PC-3 (cell line): ENCODE measurements at regions not wholly inside any gene's neighbourhood (a gene's known extent, or its start where the extent isn't known, plus 50 kb on each side); places are given as distances from the start of the nearest gene placed in this dataset.
A peak's percentile ranks its signal among the peaks of the same experiment; 100 is the strongest.

Experiments
- ATAC-seq: fragments of 200-7000 bp; cut with Tn5 transposase; 2 replicates; pipeline ENCODE4 v1.9.1; 2020; ENCODE audit warnings: mild to moderate bottlenecking, moderate library complexity
- BruUV-seq: library from RNA; stranded (reverse); fragments of 400-500 nt; replicated peaks from 2 replicates; lab custom pipeline; 2021; lab: Mats Ljungman, UMichigan
- CTCF ChIA-PET: fragments of 300-600 bp; sonication (Branson Sonifier 250); formaldehyde crosslinking; loops from one replicate; lab custom pipeline; 2022; ENCODE audit warnings: antibody characterized with exemption; lab: Charles Lee
- POLR2A ChIA-PET: fragments of 300-600 bp; sonication (Branson Sonifier 250); formaldehyde crosslinking; loops from one replicate; lab custom pipeline; 2022; ENCODE audit warnings: antibody characterized with exemption; ENCODE audit not compliant: unreplicated experiment; lab: Charles Lee
- DNase-seq: peaks from one replicate; pipeline ENCODE4 v3.0.0-alpha.2; 2015
- H2AFZ ChIP-seq: fragments of 300-600 bp; sonication (generic); 2 replicates; pipeline ENCODE4 v1.6.0; 2016; ENCODE audit warnings: antibody characterized with exemption, low read length
- H3F3A ChIP-seq: fragments of 300-600 bp; sonication (generic); one replicate; pipeline ENCODE4 v1.6.0; 2017; ENCODE audit warnings: antibody characterized with exemption, low read length, control low read depth, mild to moderate bottlenecking; ENCODE audit not compliant: unreplicated experiment
- H3K27ac ChIP-seq: fragments of 300-600 bp; sonication (generic); 2 replicates; pipeline ENCODE4 v1.5.1; 2016; ENCODE audit warnings: mild to moderate bottlenecking, low read length
- H3K27me3 ChIP-seq: fragments of 300-600 bp; sonication (generic); 2 replicates; pipeline ENCODE4 v1.6.1; 2016; ENCODE audit warnings: low read length, mixed read lengths
- H3K36me3 ChIP-seq: fragments of 300-600 bp; sonication (generic); 2 replicates; pipeline ENCODE4 v1.6.1; 2016; ENCODE audit warnings: low read depth, mixed run types, low read length, mixed read lengths
- H3K4me1 ChIP-seq: fragments of 300-600 bp; sonication (generic); 2 replicates; pipeline ENCODE4 v1.5.1; 2016; ENCODE audit warnings: low read length; ENCODE audit not compliant: insufficient read depth
- H3K4me2 ChIP-seq: fragments of 300-600 bp; sonication (generic); 2 replicates; pipeline ENCODE4 v1.6.0; 2016; ENCODE audit warnings: low read length
- H3K4me3 ChIP-seq: fragments of 300-600 bp; sonication (generic); 2 replicates; pipeline ENCODE4 v1.5.1; 2016; ENCODE audit warnings: mild to moderate bottlenecking, low read length, mixed read lengths
- H3K79me2 ChIP-seq: fragments of 300-600 bp; sonication (generic); 2 replicates; pipeline ENCODE4 v1.6.1; 2017; ENCODE audit warnings: low read length, mixed read lengths
- H3K9ac ChIP-seq: fragments of 300-600 bp; sonication (generic); 2 replicates; pipeline ENCODE4 v1.6.0; 2016; ENCODE audit warnings: mild to moderate bottlenecking, low read length
- H3K9me2 ChIP-seq: fragments of 300-600 bp; sonication (generic); replicated peaks from 2 replicates; pipeline ENCODE4 v1.6.1; 2016; ENCODE audit warnings: mixed run types, low read length, mixed read lengths
- H3K9me3 ChIP-seq: fragments of 300-600 bp; sonication (generic); 2 replicates; pipeline ENCODE4 v1.6.1; 2016; ENCODE audit warnings: low read length, mixed read lengths
- H4K20me1 ChIP-seq: fragments of 300-600 bp; sonication (generic); 2 replicates; pipeline ENCODE4 v1.6.1; 2016; ENCODE audit warnings: low read length, mixed read lengths
- CTCF ChIP-seq: fragments of 300-600 bp; sonication (generic); conservative IDR thresholded peaks from 2 replicates; pipeline ENCODE4 v1.5.1; 2017; ENCODE audit warnings: antibody characterized with exemption, low read depth, mild to moderate bottlenecking, low read length
- EZH2 ChIP-seq: fragments of 300-600 bp; sonication (generic); IDR thresholded peaks from one replicate; pipeline ENCODE4 v1.6.1; 2017; ENCODE audit warnings: antibody characterized with exemption, mild to moderate bottlenecking, low read length; ENCODE audit not compliant: unreplicated experiment
- EZH2phosphoT487 ChIP-seq: fragments of 300-600 bp; sonication (generic); IDR thresholded peaks from 2 replicates; pipeline ENCODE4 v1.6.1; 2018; ENCODE audit warnings: mild to moderate bottlenecking, antibody characterized with exemption, low read length, borderline replicate concordance
- intact Hi-C: fragments of 100-400 bp; cut with micrococcal nuclease; formaldehyde crosslinking; loops from 2 replicates; pipeline ENCODE4 v1.9.0; 2023

- intact Hi-C loops = no loop called here
- ATAC-seq = no peak
Measured at GRCh38 chrX:40485102-40485826, 95.5 kb upstream of the ATP6AP2 start.

GRCh38 chrX:40484408-40485091 is 96.2 kb upstream of the ATP6AP2 start:
- DNase-seq (no peak), ATAC-seq (no peak)
- no peak overlapping the region for H3K4me2 ChIP-seq
- TF ChIP-seq EZH2 (no peak), CTCF (no peak), EZH2phosphoT487 (no peak)
- H3K4me3 ChIP-seq = no peak overlapping the region
- ChIA-PET POLR2A (no interaction called here), CTCF (no interaction called here)
- intact Hi-C loops = no loop called here
- no peak overlapping the region for H3K9ac ChIP-seq
- no peaks in the 10 kb centered on the region for H4K20me1 ChIP-seq
- H3K36me3 ChIP-seq = no peaks in the 10 kb centered on the region
- H3K79me2 ChIP-seq = no peaks in the 10 kb centered on the region
- no peaks in the 10 kb centered on the region for H3F3A ChIP-seq
- H3K27me3 ChIP-seq = no peaks in the 10 kb centered on the region
- BruUV-seq = no TSS peak
- H3K4me1 ChIP-seq = no peaks in the 10 kb centered on the region
- no peak overlapping the region for H2AFZ ChIP-seq
- no peak overlapping the region for H3K27ac ChIP-seq
- H3K9me2 ChIP-seq = no peaks in the 10 kb centered on the region
- H3K9me3 ChIP-seq = no peaks in the 10 kb centered on the region

More at GRCh38 chrX:40485102-40485826, 95.5 kb upstream of the ATP6AP2 start:
- ChIA-PET POLR2A (no interaction called here), CTCF (no interaction called here)
- no peak overlapping the region for H2AFZ ChIP-seq
- no peak overlapping the region for H3K9ac ChIP-seq
- 0 out of 2 replicates have a peak, but pooled peaks cover 2% of the 10 kb centered on the region for H3K27me3 ChIP-seq
- no peak overlapping the region for H3K4me3 ChIP-seq
- H3K4me1 ChIP-seq = no peaks in the 10 kb centered on the region
- TF ChIP-seq CTCF = no peak
- no peak for TF ChIP-seq EZH2phosphoT487
- no peak for TF ChIP-seq EZH2
- H4K20me1 ChIP-seq = no peaks in the 10 kb centered on the region
- H3K9me3 ChIP-seq = no peaks in the 10 kb centered on the region
- peak; percentile 38 for DNase-seq
- H3K9me2 ChIP-seq = no peaks in the 10 kb centered on the region
- H3K36me3 ChIP-seq = no peaks in the 10 kb centered on the region
- no TSS peak for BruUV-seq
- no peaks in the 10 kb centered on the region for H3K79me2 ChIP-seq
- no peak overlapping the region for H3K4me2 ChIP-seq
- no peaks in the 10 kb centered on the region for H3F3A ChIP-seq
- no peak overlapping the region for H3K27ac ChIP-seq

GRCh38 chrX:40483502-40483901 is 97.3 kb upstream of the ATP6AP2 start:
- Histone ChIP-seq H3K4me1 (no peaks in the 10 kb centered on the region), H4K20me1 (no peaks in the 10 kb centered on the region), H3K9me3 (no peaks in the 10 kb centered on the region), H3K79me2 (no peaks in the 10 kb centered on the region), H2AFZ (no peak overlapping the region), H3K9me2 (no peaks in the 10 kb centered on the region), H3K4me3 (no peak overlapping the region), H3K36me3 (no peaks in the 10 kb centered on the region), H3K4me2 (no peak overlapping the region), H3K27me3 (peaks cover 8% of the 10 kb centered on the region; the same call in 1 of the 2 replicates), H3K27ac (no peak overlapping the region), H3K9ac (no peak overlapping the region), H3F3A (no peaks in the 10 kb centered on the region)
- intact Hi-C loops = no loop called here
- POLR2A ChIA-PET = no interaction called here
- DNase-seq = no peak
- no peak for TF ChIP-seq EZH2
- CTCF ChIA-PET = no interaction called here
- no peak for ATAC-seq
- no TSS peak for BruUV-seq
